ENCODE measurements at regions not wholly inside any gene's neighbourhood (a gene's known extent, or its start where the extent isn't known, plus 50 kb on each side); places are given as distances from the start of the nearest gene placed in this dataset.
"Not testable (repeated sequence)": the region's sequence is repeated elsewhere in the genome, so short reads cannot be mapped to it uniquely, and the experiment has no call there.

GRCh38 chr12:68539615-68539952 is 71.1 kb upstream of the RAP1B start:
- Histone ChIP-seq H3K4me3 (ENCODE audit: low read depth, low read length) (no peak overlapping the region), H3K36me3 (ENCODE audit: control insufficient read depth, insufficient read depth, low read length) (no peaks in the 10 kb centered on the region), H3K27me3 (ENCODE audit: control insufficient read depth, insufficient read depth, low read length) (no peaks in the 10 kb centered on the region)
- CTCF ChIA-PET: no interaction called here
- DNase-seq (ENCODE audit: low read depth): no peak
- POLR2A ChIA-PET: no interaction called here
- no peak for TF ChIP-seq CTCF (IDR thresholded peaks at IDR 0.05; ENCODE audit: insufficient read depth, low read depth, low read length)

GRCh38 chr12:68540768-68541167 is 69.9 kb upstream of the RAP1B start:
- H3K4me3 ChIP-seq (ENCODE audit: low read depth, low read length); CTCF ChIA-PET; POLR2A ChIA-PET; DNase-seq (ENCODE audit: low read depth); H3K36me3 ChIP-seq (ENCODE audit: control insufficient read depth, insufficient read depth, low read length); H3K27me3 ChIP-seq (ENCODE audit: control insufficient read depth, insufficient read depth, low read length): not testable (repeated sequence)

- H3K27me3 ChIP-seq (ENCODE audit: control insufficient read depth, insufficient read depth, low read length); H3K4me3 ChIP-seq (ENCODE audit: low read depth, low read length); POLR2A ChIA-PET; H3K36me3 ChIP-seq (ENCODE audit: control insufficient read depth, insufficient read depth, low read length); DNase-seq (ENCODE audit: low read depth): not testable (repeated sequence)
- CTCF ChIA-PET: interaction anchor here (1.2 kb wide), 1 partner anchor 9 kb away, joined by 3 read pairs; no protein-coding TSS in a partner anchor
Observed at GRCh38 chr12:68547318-68547717, 63.4 kb upstream of the RAP1B start.

- POLR2A ChIA-PET; DNase-seq (ENCODE audit: low read depth); H3K27me3 ChIP-seq (ENCODE audit: control insufficient read depth, insufficient read depth, low read length); CTCF ChIA-PET; H3K36me3 ChIP-seq (ENCODE audit: control insufficient read depth, insufficient read depth, low read length); H3K4me3 ChIP-seq (ENCODE audit: low read depth, low read length): not testable (repeated sequence)
Observed at GRCh38 chr12:68552605-68553195, 58.0 kb upstream of the RAP1B start.

- ChIA-PET POLR2A (no interaction called here), CTCF (no interaction called here)
- H3K27me3 ChIP-seq (ENCODE audit: control insufficient read depth, insufficient read depth, low read length): no peaks in the 10 kb centered on the region
- DNase-seq (ENCODE audit: low read depth): peak; percentile 69
- no peak overlapping the region for H3K4me3 ChIP-seq (ENCODE audit: low read depth, low read length)
- H3K36me3 ChIP-seq (ENCODE audit: control insufficient read depth, insufficient read depth, low read length): no peaks in the 10 kb centered on the region
- TF ChIP-seq CTCF (IDR thresholded peaks at IDR 0.05; ENCODE audit: insufficient read depth, low read depth, low read length): no peak
Observed at GRCh38 chr12:68557011-68557730, 53.5 kb upstream of the RAP1B start.

- CTCF ChIA-PET: interaction anchor here (0.7 to 1.0 kb wide), 2 partner anchors 173 to 200 kb away, joined by 3 read pairs; no protein-coding TSS in a partner anchor
- no peak for TF ChIP-seq CTCF (IDR thresholded peaks at IDR 0.05; ENCODE audit: insufficient read depth, low read depth, low read length)
- no peak for DNase-seq (ENCODE audit: low read depth)
- H3K36me3 ChIP-seq (ENCODE audit: control insufficient read depth, insufficient read depth, low read length): no peaks in the 10 kb centered on the region
- H3K4me3 ChIP-seq (ENCODE audit: low read depth, low read length): no peak overlapping the region
- POLR2A ChIA-PET: no interaction called here
- no peaks in the 10 kb centered on the region for H3K27me3 ChIP-seq (ENCODE audit: control insufficient read depth, insufficient read depth, low read length)
Observed at GRCh38 chr12:68559246-68559645, 51.5 kb upstream of the RAP1B start.
